Neural cell (in vitro differentiated cells): ENCODE measurements at regions not wholly inside any gene's neighbourhood (a gene's known extent, or its start where the extent isn't known, plus 50 kb on each side); places are given as distances from the start of the nearest gene placed in this dataset.

Experiments
- H2AFZ ChIP-seq: fragments of 200-600, 300-800 bp; sonication (generic), shearing (Covaris generic); 2 replicates; pipeline ENCODE4 v1.6.0; 2014; ENCODE audit warnings: low read depth, mild to moderate bottlenecking, antibody characterized with exemption, low read length, moderate library complexity
- H3F3A ChIP-seq: fragments of 200-600 bp; shearing (Covaris generic); 2 replicates; pipeline ENCODE4 v1.6.1; 2016; ENCODE audit warnings: mild to moderate bottlenecking, moderate library complexity, mixed read lengths, antibody characterized with exemption, low read length; ENCODE audit not compliant: insufficient read depth, poor library complexity, severe bottlenecking
- H3K27ac ChIP-seq: fragments of 200-600, 300-800 bp; sonication (generic), shearing (Covaris generic); 2 replicates; pipeline ENCODE4 v1.5.1; 2014; ENCODE audit warnings: mild to moderate bottlenecking, low read length, moderate library complexity
- H3K27me3 ChIP-seq: fragments of 300-800, 200-600 bp; sonication (generic), shearing (Covaris generic); 2 replicates; pipeline ENCODE4 v1.6.0; 2014; ENCODE audit warnings: mild to moderate bottlenecking, low read depth, low read length, moderate library complexity; ENCODE audit not compliant: insufficient read depth
- H3K36me3 ChIP-seq: fragments of 300-800, 200-600 bp; sonication (generic), shearing (Covaris generic); 2 replicates; pipeline ENCODE4 v1.5.1; 2014; ENCODE audit warnings: mild to moderate bottlenecking, antibody characterized with exemption, low read length, moderate library complexity; ENCODE audit not compliant: insufficient read depth
- H3K4me2 ChIP-seq: fragments of 300-800, 200-600 bp; sonication (generic), shearing (Covaris generic); 2 replicates; pipeline ENCODE4 v1.6.0; 2014; ENCODE audit warnings: mild to moderate bottlenecking, low read length
- H3K4me3 ChIP-seq: fragments of 300-800, 200-600 bp; sonication (generic), shearing (Covaris generic); 2 replicates; pipeline ENCODE4 v1.5.1; 2014; ENCODE audit warnings: mild to moderate bottlenecking, low read length, moderate library complexity
- H3K79me2 ChIP-seq: fragments of 200-600 bp; shearing (Covaris generic); replicated peaks from 2 replicates; pipeline ENCODE4 v1.6.0; 2014; ENCODE audit warnings: mild to moderate bottlenecking, low read length, moderate library complexity; ENCODE audit not compliant: insufficient read depth
- H3K9ac ChIP-seq: fragments of 300-800, 200-600 bp; sonication (generic), shearing (Covaris generic); 2 replicates; pipeline ENCODE4 v1.6.1; 2016; ENCODE audit warnings: mild to moderate bottlenecking, low read length, mixed read lengths
- H3K9me2 ChIP-seq: fragments of 200-600 bp; shearing (Covaris generic); 2 replicates; pipeline ENCODE4 v1.6.1; 2016; ENCODE audit warnings: mild to moderate bottlenecking, low read length, mixed read lengths; ENCODE audit not compliant: insufficient read depth
- H3K9me3 ChIP-seq: fragments of 200-600, 300-800 bp; sonication (generic), shearing (Covaris generic); 2 replicates; pipeline ENCODE4 v1.6.1; 2016; ENCODE audit warnings: mild to moderate bottlenecking, mixed run types, low read length, moderate library complexity, mixed read lengths
- H4K20me1 ChIP-seq: fragments of 200-600 bp; shearing (Covaris generic); 2 replicates; pipeline ENCODE4 v1.6.1; 2016; ENCODE audit warnings: mild to moderate bottlenecking, mixed run types; ENCODE audit not compliant: insufficient read depth
- EP300 ChIP-seq: fragments of 450-650 bp; conservative IDR thresholded peaks from 2 replicates; pipeline ENCODE4 v1.6.1; 2014; ENCODE audit warnings: antibody characterized with exemption, mild to moderate bottlenecking, moderate library complexity; ENCODE audit not compliant: poor library complexity, severe bottlenecking
- EZH2 ChIP-seq: fragments of 200-600, 300-800 bp; shearing (Covaris generic), sonication (generic); IDR thresholded peaks from 2 replicates; pipeline ENCODE4 v1.6.1; 2014; ENCODE audit warnings: antibody characterized with exemption, low read length, borderline replicate concordance, mild to moderate bottlenecking; ENCODE audit not compliant: insufficient read depth, poor library complexity, severe bottlenecking
- MXI1 ChIP-seq: fragments of 450-650 bp; conservative IDR thresholded peaks from 2 replicates; pipeline ENCODE4 v1.6.1; 2014; ENCODE audit warnings: antibody characterized with exemption, mild to moderate bottlenecking; ENCODE audit not compliant: poor library complexity, severe bottlenecking
- POLR2AphosphoS5 ChIP-seq: IDR thresholded peaks from 2 replicates; pipeline ENCODE4 v1.6.1; 2012
- RAD21 ChIP-seq: fragments of 450-650 bp; conservative IDR thresholded peaks from 2 replicates; pipeline ENCODE4 v1.6.1; 2014; ENCODE audit warnings: antibody characterized with exemption, mild to moderate bottlenecking, moderate library complexity
- REST ChIP-seq: IDR thresholded peaks from 2 replicates; pipeline ENCODE4 v1.6.1; 2012; ENCODE audit warnings: borderline replicate concordance
- TF ChIP-seq, protein P1 (sequence below): fragments of 450-650 bp; IDR thresholded peaks from 2 replicates; pipeline ENCODE4 v1.5.1; 2014; ENCODE audit warnings: antibody characterized with exemption, mild to moderate bottlenecking, moderate library complexity; ENCODE audit not compliant: poor library complexity, severe bottlenecking

GRCh38 chr13:44305917-44306370, 67.7 kb upstream of the SERP2 start:
- H3K4me2 ChIP-seq: no peak overlapping the region
- H3K36me3 ChIP-seq: no peaks in the 10 kb centered on the region
- H3F3A ChIP-seq: no peaks in the 10 kb centered on the region
- H3K27ac ChIP-seq: no peak overlapping the region
- H3K79me2 ChIP-seq: no peaks in the 10 kb centered on the region
- no peak overlapping the region for H3K9ac ChIP-seq
- H3K4me3 ChIP-seq: no peak overlapping the region
- no peaks in the 10 kb centered on the region for H4K20me1 ChIP-seq
- no peaks in the 10 kb centered on the region for H3K27me3 ChIP-seq
- no peaks in the 10 kb centered on the region for H3K9me3 ChIP-seq
- TF ChIP-seq RAD21 (no peak), EP300 (no peak), EZH2 (no peak), MXI1 (no peak)
- TF ChIP-seq, protein P1, sequence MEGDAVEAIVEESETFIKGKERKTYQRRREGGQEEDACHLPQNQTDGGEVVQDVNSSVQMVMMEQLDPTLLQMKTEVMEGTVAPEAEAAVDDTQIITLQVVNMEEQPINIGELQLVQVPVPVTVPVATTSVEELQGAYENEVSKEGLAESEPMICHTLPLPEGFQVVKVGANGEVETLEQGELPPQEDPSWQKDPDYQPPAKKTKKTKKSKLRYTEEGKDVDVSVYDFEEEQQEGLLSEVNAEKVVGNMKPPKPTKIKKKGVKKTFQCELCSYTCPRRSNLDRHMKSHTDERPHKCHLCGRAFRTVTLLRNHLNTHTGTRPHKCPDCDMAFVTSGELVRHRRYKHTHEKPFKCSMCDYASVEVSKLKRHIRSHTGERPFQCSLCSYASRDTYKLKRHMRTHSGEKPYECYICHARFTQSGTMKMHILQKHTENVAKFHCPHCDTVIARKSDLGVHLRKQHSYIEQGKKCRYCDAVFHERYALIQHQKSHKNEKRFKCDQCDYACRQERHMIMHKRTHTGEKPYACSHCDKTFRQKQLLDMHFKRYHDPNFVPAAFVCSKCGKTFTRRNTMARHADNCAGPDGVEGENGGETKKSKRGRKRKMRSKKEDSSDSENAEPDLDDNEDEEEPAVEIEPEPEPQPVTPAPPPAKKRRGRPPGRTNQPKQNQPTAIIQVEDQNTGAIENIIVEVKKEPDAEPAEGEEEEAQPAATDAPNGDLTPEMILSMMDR: no peak
- no peak overlapping the region for H2AFZ ChIP-seq
- no peaks in the 10 kb centered on the region for H3K9me2 ChIP-seq

- no peaks in the 10 kb centered on the region for H3K9me3 ChIP-seq
- no peak overlapping the region for H2AFZ ChIP-seq
- no peak overlapping the region for H3K4me2 ChIP-seq
- no peaks in the 10 kb centered on the region for H3K79me2 ChIP-seq
- H3F3A ChIP-seq: no peaks in the 10 kb centered on the region
- H3K27ac ChIP-seq: no peak overlapping the region
- peak overlapping the region; percentile 18 for H3K4me3 ChIP-seq
- no peaks in the 10 kb centered on the region for H4K20me1 ChIP-seq
- no peaks in the 10 kb centered on the region for H3K9me2 ChIP-seq
- H3K27me3 ChIP-seq: no peaks in the 10 kb centered on the region
- no peaks in the 10 kb centered on the region for H3K36me3 ChIP-seq
- TF ChIP-seq, protein P1: no peak
- TF ChIP-seq EP300: no peak
- no peak for TF ChIP-seq RAD21
- TF ChIP-seq REST: peak; percentile 18
- no peak for TF ChIP-seq EZH2
- TF ChIP-seq POLR2AphosphoS5: no peak
- peak overlapping the region; percentile 35 for H3K9ac ChIP-seq
Measured at GRCh38 chr13:44306371-44307192, 67.0 kb upstream of the SERP2 start.
